WTC11 (cell line): ENCODE measurements at regions not wholly inside any gene's neighbourhood (a gene's known extent, or its start where the extent isn't known, plus 50 kb on each side); places are given as distances from the start of the nearest gene placed in this dataset.

Experiments
- CREB1 ChIP-seq: sonication (generic); formaldehyde crosslinking; IDR thresholded peaks from 2 replicates; pipeline ENCODE4 v1.8.0; 2023; ENCODE audit warnings: mild to moderate bottlenecking, missing genetic modification reagents
- ESRRA ChIP-seq: sonication (generic); formaldehyde crosslinking; IDR thresholded peaks from 2 replicates; pipeline ENCODE4 v1.8.1; 2022; ENCODE audit warnings: mild to moderate bottlenecking, missing genetic modification reagents, borderline replicate concordance
- NR3C1 ChIP-seq: sonication (generic); formaldehyde crosslinking; conservative IDR thresholded peaks from 2 replicates; pipeline ENCODE4 v1.8.1; 2023; ENCODE audit warnings: low read depth, mild to moderate bottlenecking, missing genetic modification reagents
- ZNF219 ChIP-seq: sonication (generic); formaldehyde crosslinking; IDR thresholded peaks from 2 replicates; pipeline ENCODE4 v1.8.0; 2023; ENCODE audit warnings: missing genetic modification reagents, mild to moderate bottlenecking, borderline replicate concordance
- TF ChIP-seq, protein P1 (sequence below): fragments of 200-600 bp; IDR thresholded peaks from 2 replicates; pipeline ENCODE4 v1.8.0; 2022; ENCODE audit warnings: antibody characterized with exemption
- TF ChIP-seq, protein P2 (sequence below): sonication (generic); formaldehyde crosslinking; IDR thresholded peaks from 2 replicates; pipeline ENCODE4 v1.8.1; 2023; ENCODE audit warnings: mild to moderate bottlenecking, moderate library complexity, missing genetic modification reagents

- TF ChIP-seq ESRRA (no peak), CREB1 (CRISPR knock-in tag) (no peak), NR3C1 (CRISPR knock-in tag) (no peak), ZNF219 (CRISPR knock-in tag) (no peak)
- TF ChIP-seq, protein P1, sequence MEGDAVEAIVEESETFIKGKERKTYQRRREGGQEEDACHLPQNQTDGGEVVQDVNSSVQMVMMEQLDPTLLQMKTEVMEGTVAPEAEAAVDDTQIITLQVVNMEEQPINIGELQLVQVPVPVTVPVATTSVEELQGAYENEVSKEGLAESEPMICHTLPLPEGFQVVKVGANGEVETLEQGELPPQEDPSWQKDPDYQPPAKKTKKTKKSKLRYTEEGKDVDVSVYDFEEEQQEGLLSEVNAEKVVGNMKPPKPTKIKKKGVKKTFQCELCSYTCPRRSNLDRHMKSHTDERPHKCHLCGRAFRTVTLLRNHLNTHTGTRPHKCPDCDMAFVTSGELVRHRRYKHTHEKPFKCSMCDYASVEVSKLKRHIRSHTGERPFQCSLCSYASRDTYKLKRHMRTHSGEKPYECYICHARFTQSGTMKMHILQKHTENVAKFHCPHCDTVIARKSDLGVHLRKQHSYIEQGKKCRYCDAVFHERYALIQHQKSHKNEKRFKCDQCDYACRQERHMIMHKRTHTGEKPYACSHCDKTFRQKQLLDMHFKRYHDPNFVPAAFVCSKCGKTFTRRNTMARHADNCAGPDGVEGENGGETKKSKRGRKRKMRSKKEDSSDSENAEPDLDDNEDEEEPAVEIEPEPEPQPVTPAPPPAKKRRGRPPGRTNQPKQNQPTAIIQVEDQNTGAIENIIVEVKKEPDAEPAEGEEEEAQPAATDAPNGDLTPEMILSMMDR: no peak
- TF ChIP-seq, protein P2, sequence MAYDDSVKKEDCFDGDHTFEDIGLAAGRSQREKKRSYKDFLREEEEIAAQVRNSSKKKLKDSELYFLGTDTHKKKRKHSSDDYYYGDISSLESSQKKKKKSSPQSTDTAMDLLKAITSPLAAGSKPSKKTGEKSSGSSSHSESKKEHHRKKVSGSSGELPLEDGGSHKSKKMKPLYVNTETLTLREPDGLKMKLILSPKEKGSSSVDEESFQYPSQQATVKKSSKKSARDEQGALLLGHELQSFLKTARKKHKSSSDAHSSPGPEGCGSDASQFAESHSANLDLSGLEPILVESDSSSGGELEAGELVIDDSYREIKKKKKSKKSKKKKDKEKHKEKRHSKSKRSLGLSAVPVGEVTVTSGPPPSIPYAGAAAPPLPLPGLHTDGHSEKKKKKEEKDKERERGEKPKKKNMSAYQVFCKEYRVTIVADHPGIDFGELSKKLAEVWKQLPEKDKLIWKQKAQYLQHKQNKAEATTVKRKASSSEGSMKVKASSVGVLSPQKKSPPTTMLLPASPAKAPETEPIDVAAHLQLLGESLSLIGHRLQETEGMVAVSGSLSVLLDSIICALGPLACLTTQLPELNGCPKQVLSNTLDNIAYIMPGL (CRISPR knock-in tag): no peak
Observed at GRCh38 chr2:84301717-84302116, 157.4 kb downstream of the SUCLG1 start.
